Lower lobe of right lung (tissue), 2 donors: ENCODE measurements at regions not wholly inside any gene's neighbourhood (a gene's known extent, or its start where the extent isn't known, plus 50 kb on each side); places are given as distances from the start of the nearest gene placed in this dataset.
A peak's percentile ranks its signal among the peaks of the same experiment; 100 is the strongest.

ENCODE experiments used
- ATAC-seq, 2 donors: fragments of 200-7000 bp; cut with Tn5 transposase; one replicate each; pipeline ENCODE4 v1.9.1; 2020 to 2022; ENCODE audit warnings: mild to moderate bottlenecking in 2 of 2, moderate library complexity in 2 of 2
- DNase-seq: peaks from one replicate; pipeline ENCODE4 v3.0.0-alpha.2; 2020
- H3K27ac ChIP-seq: fragments of 200-600 bp; one replicate; pipeline ENCODE4 v1.8.0; 2022
- H3K27me3 ChIP-seq: fragments of 200-600 bp; one replicate; pipeline ENCODE4 v1.8.0; 2022; ENCODE audit warnings: low read depth
- H3K36me3 ChIP-seq: fragments of 200-600 bp; one replicate; pipeline ENCODE4 v1.8.0; 2022; ENCODE audit warnings: mild to moderate bottlenecking
- H3K4me1 ChIP-seq: fragments of 200-600 bp; one replicate; pipeline ENCODE4 v1.8.0; 2022
- H3K4me3 ChIP-seq: fragments of 200-600 bp; one replicate; pipeline ENCODE4 v1.8.0; 2022; ENCODE audit warnings: mild to moderate bottlenecking
- H3K9me3 ChIP-seq: fragments of 200-600 bp; one replicate; pipeline ENCODE4 v1.8.0; 2022
- CTCF ChIP-seq: fragments of 200-600 bp; IDR thresholded peaks from one replicate; pipeline ENCODE4 v1.8.0; 2022; ENCODE audit warnings: antibody characterized with exemption, mild to moderate bottlenecking
- intact Hi-C: fragments of 100-400 bp; cut with DNase I; formaldehyde crosslinking; loops from one replicate; pipeline ENCODE4 v1.11.0; 2022
- donor health status: DM: no; HTN: yes; CAD: no; lungs with severe emphysema.

GRCh38 chr2:222025881-222026271 lies 272.9 kb downstream of the PAX3 start:
- intact Hi-C loops: no loop called here
- DNase-seq (no peak), ATAC-seq (no peak)
- no peak overlapping the region for H3K27ac ChIP-seq
- no peaks in the 10 kb centered on the region for H3K36me3 ChIP-seq
- no peaks in the 10 kb centered on the region for H3K9me3 ChIP-seq
- no peaks in the 10 kb centered on the region for H3K27me3 ChIP-seq
- TF ChIP-seq CTCF: no peak
- H3K4me3 ChIP-seq: no peak overlapping the region
- H3K4me1 ChIP-seq: peaks cover 5% of the 10 kb centered on the region

- intact Hi-C loops: no loop called here
- no peaks in the 10 kb centered on the region for H3K9me3 ChIP-seq
- ATAC-seq (peak in 1 of 2 donors; percentile 54), DNase-seq (no peak)
- peak; percentile 58 for TF ChIP-seq CTCF
- H3K36me3 ChIP-seq: no peaks in the 10 kb centered on the region
- H3K4me1 ChIP-seq: peaks cover 5% of the 10 kb centered on the region
- no peaks in the 10 kb centered on the region for H3K27me3 ChIP-seq
- H3K4me3 ChIP-seq: no peak overlapping the region
- no peak overlapping the region for H3K27ac ChIP-seq
Observed at GRCh38 chr2:222024932-222025880, 273.6 kb downstream of the PAX3 start.

GRCh38 chr2:222017252-222017850 lies 281.4 kb downstream of the PAX3 start:
- no peaks in the 10 kb centered on the region for H3K4me1 ChIP-seq
- no peaks in the 10 kb centered on the region for H3K36me3 ChIP-seq
- ATAC-seq (no peak), DNase-seq (no peak)
- H3K9me3 ChIP-seq: no peaks in the 10 kb centered on the region
- no peaks in the 10 kb centered on the region for H3K27me3 ChIP-seq
- no peak overlapping the region for H3K27ac ChIP-seq
- intact Hi-C loops: no loop called here
- no peak for TF ChIP-seq CTCF
- H3K4me3 ChIP-seq: no peak overlapping the region

- no peaks in the 10 kb centered on the region for H3K4me1 ChIP-seq
- H3K27ac ChIP-seq: no peak overlapping the region
- H3K27me3 ChIP-seq: no peaks in the 10 kb centered on the region
- DNase-seq: no peak
- ATAC-seq: no peak
- H3K36me3 ChIP-seq: no peaks in the 10 kb centered on the region
- no peak for TF ChIP-seq CTCF
- no peak overlapping the region for H3K4me3 ChIP-seq
- H3K9me3 ChIP-seq: no peaks in the 10 kb centered on the region
- intact Hi-C loops: no loop called here
Observed at GRCh38 chr2:222013889-222014288, 284.9 kb downstream of the PAX3 start.

GRCh38 chr2:222000326-222000725 lies 298.5 kb downstream of the PAX3 start:
- Histone ChIP-seq H3K27ac (no peak overlapping the region), H3K27me3 (no peaks in the 10 kb centered on the region), H3K4me1 (no peaks in the 10 kb centered on the region), H3K9me3 (no peaks in the 10 kb centered on the region), H3K4me3 (no peak overlapping the region), H3K36me3 (no peaks in the 10 kb centered on the region)
- DNase-seq (no peak), ATAC-seq (no peak)
- TF ChIP-seq CTCF: no peak
- intact Hi-C loops: no loop called here
